Tibial nerve (tissue), 4 donors: ENCODE measurements at regions not wholly inside any gene's neighbourhood (a gene's known extent, or its start where the extent isn't known, plus 50 kb on each side); places are given as distances from the start of the nearest gene placed in this dataset.

Experiments
- DNase-seq, 2 donors: peaks; one replicate each; pipeline ENCODE4 v3.0.0-alpha.2; 2019; ENCODE audit warnings: low spot score in 2 of 2
- H3K27ac ChIP-seq, 4 donors: fragments of 200-600 bp; sonication (generic) in 3 of 4; one replicate each; pipeline ENCODE4 v1.5.1; 2017 to 2019; ENCODE audit warnings: mild to moderate bottlenecking in 1 of 4
- H3K27me3 ChIP-seq, 2 donors: fragments of 200-600 bp; sonication (generic) in 1 of 2; one replicate each; pipeline versions ENCODE4 v1.5.1 to v1.6.0; 2017 to 2019
- H3K36me3 ChIP-seq, 3 donors: fragments of 200-600 bp; sonication (generic); one replicate each; pipeline ENCODE4 v1.5.1; 2018 to 2019
- H3K4me1 ChIP-seq, 4 donors: fragments of 200-600 bp; sonication (generic) in 3 of 4; one replicate each; pipeline ENCODE4 v1.5.1; 2017 to 2019
- H3K4me3 ChIP-seq, 4 donors: fragments of 200-600 bp; sonication (generic) in 3 of 4; one replicate each; pipeline ENCODE4 v1.5.1; 2017 to 2019; ENCODE audit warnings: mild to moderate bottlenecking in 1 of 4, moderate library complexity in 1 of 4
- H3K9me3 ChIP-seq, 4 donors: fragments of 200-600 bp; sonication (generic) in 3 of 4; one replicate each; pipeline ENCODE4 v1.5.1; 2017 to 2019
- CTCF ChIP-seq, 5 experiments: fragments of 200-600 bp in 3 of 5; fragments of 450-650 bp in 2 of 5; sonication (generic) in 3 of 5; IDR thresholded peaks; one replicate each; pipeline ENCODE4 v1.5.1; 2016 to 2019; ENCODE audit warnings: antibody characterized with exemption in 5 of 5, mild to moderate bottlenecking in 3 of 5, moderate library complexity in 2 of 5
- EP300 ChIP-seq, 2 donors: sonication (generic); formaldehyde crosslinking; IDR thresholded peaks; one replicate each; pipeline ENCODE4 v1.6.1; 2017; ENCODE audit warnings: antibody characterized with exemption in 2 of 2, mild to moderate bottlenecking in 1 of 2
- POLR2A ChIP-seq, 2 donors: fragments of 450-650 bp; IDR thresholded peaks; one replicate each; pipeline ENCODE4 v1.6.1; 2017; ENCODE audit warnings: antibody characterized with exemption in 2 of 2, mild to moderate bottlenecking in 2 of 2, moderate library complexity in 2 of 2
- WGBS, 2 donors: methylation state at CpG; one replicate each; pipeline ENCODE4 v1.1.5; 2018; 5-methylcytosine and 5-hydroxymethylcytosine counted together

- H3K4me1 ChIP-seq: no peaks in the 10 kb centered on the region
- TF ChIP-seq EP300 (IDR thresholded peaks at IDR 0.05): no peak
- TF ChIP-seq POLR2A (IDR thresholded peaks at IDR 0.05): no peak
- no peak for TF ChIP-seq CTCF (IDR thresholded peaks at IDR 0.05)
- peaks cover 0 to under 1% of the 10 kb centered on the region in 2 donors for H3K27me3 ChIP-seq
- no peak overlapping the region for H3K27ac ChIP-seq
- no peak for DNase-seq
- 48 to 100% methylated on average over 1 of the region's 1 CpG for WGBS, 2 donors
- peaks cover 0 to 22% (median 7%) of the 10 kb centered on the region in 4 donors for H3K9me3 ChIP-seq
- no peak overlapping the region for H3K4me3 ChIP-seq
- H3K36me3 ChIP-seq: no peaks in the 10 kb centered on the region
Measured at GRCh38 chr6:165864925-165865324, 201.9 kb upstream of the PDE10A start.

GRCh38 chr6:165864218-165864617 is 201.2 kb upstream of the PDE10A start:
- DNase-seq: no peak
- TF ChIP-seq EP300 (IDR thresholded peaks at IDR 0.05) (no peak), CTCF (IDR thresholded peaks at IDR 0.05) (no peak), POLR2A (IDR thresholded peaks at IDR 0.05) (no peak)
- Histone ChIP-seq H3K36me3 (no peaks in the 10 kb centered on the region), H3K27me3 (peaks cover 0 to 3% of the 10 kb centered on the region in 2 donors), H3K4me1 (no peaks in the 10 kb centered on the region), H3K9me3 (peaks cover 0 to 15% (median 6%) of the 10 kb centered on the region in 4 donors), H3K4me3 (no peak overlapping the region), H3K27ac (no peak overlapping the region)

GRCh38 chr6:165863801-165864200 is 200.8 kb upstream of the PDE10A start:
- no peak for DNase-seq
- H3K4me3 ChIP-seq: no peak overlapping the region
- WGBS, 2 donors: 63 to 92% methylated on average over 3 of the region's 3 CpGs

GRCh38 chr6:165862813-165863212 is 199.8 kb upstream of the PDE10A start:
- peaks cover 0 to 7% (median 2%) of the 10 kb centered on the region in 4 donors for H3K4me1 ChIP-seq
- peaks cover 0 to 3% of the 10 kb centered on the region in 2 donors for H3K27me3 ChIP-seq
- WGBS, 2 donors: 90 to 92% methylated on average over 4 of the region's 4 CpGs
- peaks cover 0 to 12% (median 4%) of the 10 kb centered on the region in 4 donors for H3K9me3 ChIP-seq
- DNase-seq: no peak
- H3K27ac ChIP-seq: no peak overlapping the region
- no peaks in the 10 kb centered on the region for H3K36me3 ChIP-seq
- H3K4me3 ChIP-seq: no peak overlapping the region
- TF ChIP-seq POLR2A (IDR thresholded peaks at IDR 0.05): no peak
- no peak for TF ChIP-seq EP300 (IDR thresholded peaks at IDR 0.05)
- no peak for TF ChIP-seq CTCF (IDR thresholded peaks at IDR 0.05)

More at GRCh38 chr6:165863801-165864200, 200.8 kb upstream of the PDE10A start:
- Histone ChIP-seq H3K36me3 (no peaks in the 10 kb centered on the region), H3K27me3 (peaks cover 0 to 3% of the 10 kb centered on the region in 2 donors), H3K4me1 (no peaks in the 10 kb centered on the region), H3K27ac (no peak overlapping the region), H3K9me3 (peaks cover 0 to 12% (median 4%) of the 10 kb centered on the region in 4 donors)
- TF ChIP-seq POLR2A (IDR thresholded peaks at IDR 0.05) (no peak), CTCF (IDR thresholded peaks at IDR 0.05) (no peak), EP300 (IDR thresholded peaks at IDR 0.05) (no peak)

GRCh38 chr6:165861226-165861625 is 198.2 kb upstream of the PDE10A start:
- WGBS, 2 donors: 70 to 75% methylated on average over 6 of the region's 6 CpGs
- no peak for DNase-seq
- TF ChIP-seq CTCF (IDR thresholded peaks at IDR 0.05) (no peak), EP300 (IDR thresholded peaks at IDR 0.05) (no peak), POLR2A (IDR thresholded peaks at IDR 0.05) (no peak)
- Histone ChIP-seq H3K36me3 (no peaks in the 10 kb centered on the region), H3K9me3 (peaks cover 0 to 8% (median 0%) of the 10 kb centered on the region in 4 donors), H3K4me3 (no peak overlapping the region), H3K27ac (no peak overlapping the region), H3K27me3 (peaks cover 0 to 3% of the 10 kb centered on the region in 2 donors), H3K4me1 (peaks cover 0 to 17% (median 2%) of the 10 kb centered on the region in 4 donors)
